ENCODE measurements at regions not wholly inside any gene's neighbourhood (a gene's known extent, or its start where the extent isn't known, plus 50 kb on each side); places are given as distances from the start of the nearest gene placed in this dataset.

DNA sequence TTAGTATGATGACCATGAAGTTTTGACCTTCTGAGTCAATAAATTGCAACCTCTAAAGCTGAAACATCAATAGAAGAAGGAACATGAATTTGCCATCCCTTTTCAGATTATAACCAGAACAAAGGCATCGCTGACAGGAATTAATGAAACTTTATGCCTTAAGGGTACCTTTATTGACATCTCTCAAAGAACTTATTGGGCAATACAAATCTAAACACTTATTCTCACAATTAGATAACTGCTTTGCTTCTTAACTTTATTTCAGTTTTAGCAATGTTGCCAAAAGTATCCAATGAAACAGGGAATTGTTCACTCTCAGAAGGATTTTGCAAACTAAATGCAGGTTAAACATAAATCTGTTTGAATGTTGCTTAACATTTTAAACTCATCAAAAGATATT lies 116.0 kb downstream of the ELAPOR2 start:
- RAD21 ChIA-PET (ENCODE audit: unreplicated experiment), result no interaction called here
- SMC1A ChIA-PET (ENCODE audit: uncharacterized antibody, unreplicated experiment), result interaction anchor here (0.6 to 4.2 kb wide), 6 partner anchors 13 to 293 kb away, joined by 3 to 32 read pairs (median 5); no protein-coding TSS in a partner anchor
- CTCF ChIA-PET, result interaction anchor here (0.6 to 2.0 kb wide), 5 partner anchors 10 to 404 kb away, joined by 3 to 16 read pairs (median 3); no protein-coding TSS in a partner anchor
- TF ChIP-seq MXI1 (IDR thresholded peaks at IDR 0.05; ENCODE audit: low read depth, low read length), result no peak
- TF ChIP-seq NKRF (conservative IDR thresholded peaks at IDR 0.05), result no peak
- no peak for TF ChIP-seq PAX5 (IDR thresholded peaks at IDR 0.05; ENCODE audit: borderline replicate concordance, low read depth, low read length)
- TF ChIP-seq MYC (IDR thresholded peaks at IDR 0.05; ENCODE audit: insufficient read depth, insufficient read length, insufficient replicate concordance, low read length, severe bottlenecking), result no peak
- no peak for TF ChIP-seq MEF2B (IDR thresholded peaks at IDR 0.05; ENCODE audit: partially characterized antibody, poor library complexity, severe bottlenecking)
- TF ChIP-seq, protein P1, sequence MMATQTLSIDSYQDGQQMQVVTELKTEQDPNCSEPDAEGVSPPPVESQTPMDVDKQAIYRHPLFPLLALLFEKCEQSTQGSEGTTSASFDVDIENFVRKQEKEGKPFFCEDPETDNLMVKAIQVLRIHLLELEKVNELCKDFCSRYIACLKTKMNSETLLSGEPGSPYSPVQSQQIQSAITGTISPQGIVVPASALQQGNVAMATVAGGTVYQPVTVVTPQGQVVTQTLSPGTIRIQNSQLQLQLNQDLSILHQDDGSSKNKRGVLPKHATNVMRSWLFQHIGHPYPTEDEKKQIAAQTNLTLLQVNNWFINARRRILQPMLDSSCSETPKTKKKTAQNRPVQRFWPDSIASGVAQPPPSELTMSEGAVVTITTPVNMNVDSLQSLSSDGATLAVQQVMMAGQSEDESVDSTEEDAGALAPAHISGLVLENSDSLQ (IDR thresholded peaks at IDR 0.05), result no peak
- no peak for TF ChIP-seq GATAD2B (conservative IDR thresholded peaks at IDR 0.05; ENCODE audit: low read depth)
- TF ChIP-seq ZNF687 (IDR thresholded peaks at IDR 0.05), result no peak
- TF ChIP-seq CHD2 (IDR thresholded peaks at IDR 0.05; ENCODE audit: borderline replicate concordance, low read depth, low read length), result no peak
- no peak for TF ChIP-seq TCF7 (IDR thresholded peaks at IDR 0.05; ENCODE audit: borderline replicate concordance)
- TF ChIP-seq SUPT20H (IDR thresholded peaks at IDR 0.05; ENCODE audit: borderline replicate concordance, control insufficient read depth, low read depth, low read length), result no peak
- no peak for TF ChIP-seq NR2F1 (conservative IDR thresholded peaks at IDR 0.05)
- no peak for TF ChIP-seq EP300 (IDR thresholded peaks at IDR 0.05; ENCODE audit: borderline replicate concordance in 1 of 2, control insufficient read depth in 1 of 2, low read depth in 2 of 2, low read length in 2 of 2)
- TF ChIP-seq MTA2 (IDR thresholded peaks at IDR 0.05; ENCODE audit: low read depth), result no peak
- no peak for TF ChIP-seq FOXK2 (IDR thresholded peaks at IDR 0.05)

More for the DNA sequence above, 116.0 kb downstream of the ELAPOR2 start:
- WGBS (ENCODE audit: insufficient coverage, insufficient replicate concordance, low lambda C conversion rate, missing lambda C conversion rate), result 100% methylated on average over 1 of the region's 1 CpG
- Histone ChIP-seq H3K4me1 (ENCODE audit: control insufficient read depth, insufficient read depth, low read length) (peaks cover 3% of the 10 kb centered on the region), H3K9ac (ENCODE audit: control insufficient read depth, insufficient read depth, low read length) (no peak overlapping the region), H3K79me2 (ENCODE audit: control insufficient read depth, insufficient read depth, low read length) (no peaks in the 10 kb centered on the region), H2AFZ (ENCODE audit: control insufficient read depth, low read depth, low read length) (no peak overlapping the region), H3K27me3 (replicated peaks in 1 of 2; ENCODE audit: control insufficient read depth in 2 of 2, insufficient read depth in 2 of 2, low read length in 1 of 2) (no peaks in the 10 kb centered on the region), H3K4me3 (no peak overlapping the region), H3K9me3 (replicated peaks; ENCODE audit: control insufficient read depth, insufficient read depth, low read length) (no peaks in the 10 kb centered on the region), H3K36me3 (ENCODE audit: control insufficient read depth in 2 of 2, insufficient read depth in 2 of 2, low read length in 1 of 2) (no peaks in the 10 kb centered on the region), H3K4me2 (ENCODE audit: control insufficient read depth, insufficient read depth) (no peak overlapping the region), H4K20me1 (ENCODE audit: control insufficient read depth, insufficient read depth) (no peaks in the 10 kb centered on the region), H3K27ac (ENCODE audit: control insufficient read depth, insufficient read depth) (no peak overlapping the region)
- no peak for FAIRE-seq
- no TSS peak for BruUV-seq (replicated peaks)
- intact Hi-C loops (cut with micrococcal nuclease; ENCODE audit: unreplicated experiment) (no loop called here), in situ Hi-C loops (cut with MboI) (loop anchor here (25.0 kb wide), 1 partner anchor 469 kb away; no protein-coding TSS in a partner anchor)
- no peak for DNase-seq (ENCODE audit: low read depth, low spot score)
- POLR2A ChIA-PET, result no interaction called here
- no peak for ATAC-seq
